Heart left ventricle (tissue), 16 donors: ENCODE measurements at regions not wholly inside any gene's neighbourhood (a gene's known extent, or its start where the extent isn't known, plus 50 kb on each side); places are given as distances from the start of the nearest gene placed in this dataset.

Experiments
- ATAC-seq, 4 donors: fragments of 200-7000 bp; cut with Tn5 transposase; one replicate each; pipeline ENCODE4 v1.9.1; 2020 to 2022; ENCODE audit warnings: moderate library complexity in 4 of 4, mild to moderate bottlenecking in 3 of 4, moderate number of reproducible peaks in 1 of 4
- DNase-seq, 5 donors: peaks; one replicate each; pipeline ENCODE4 v3.0.0-alpha.2; 2020
- H3K27ac ChIP-seq, 12 donors: fragments of 200-600 bp; sonication (generic) in 4 of 12; one replicate each; pipeline versions ENCODE4 v1.5.0 to v1.8.0; 2016 to 2022; ENCODE audit warnings: mild to moderate bottlenecking in 2 of 12
- H3K27me3 ChIP-seq, 9 donors: fragments of 200-600 bp; sonication (generic) in 2 of 9; one replicate each; pipeline versions ENCODE4 v1.5.1 to v1.8.0; 2016 to 2022; ENCODE audit warnings: mild to moderate bottlenecking in 3 of 9
- H3K36me3 ChIP-seq, 9 donors: fragments of 200-600 bp; sonication (generic) in 2 of 9; one replicate each; pipeline versions ENCODE4 v1.5.0 to v1.8.0; 2018 to 2022; ENCODE audit warnings: mild to moderate bottlenecking in 2 of 9
- H3K4me1 ChIP-seq, 12 donors: fragments of 200-600 bp; sonication (generic) in 4 of 12; one replicate each; pipeline versions ENCODE4 v1.5.0 to v1.8.0; 2016 to 2022; ENCODE audit warnings: mild to moderate bottlenecking in 3 of 12
- H3K4me3 ChIP-seq, 12 donors: fragments of 200-600 bp; sonication (generic) in 4 of 12; one replicate each; pipeline versions ENCODE4 v1.5.0 to v1.8.0; 2017 to 2022; ENCODE audit warnings: mild to moderate bottlenecking in 9 of 12, moderate library complexity in 4 of 12
- H3K9me3 ChIP-seq, 12 donors: fragments of 200-600 bp; sonication (generic) in 4 of 12; one replicate each; pipeline versions ENCODE4 v1.5.0 to v1.8.0; 2016 to 2022; ENCODE audit warnings: mild to moderate bottlenecking in 1 of 12
- CTCF ChIP-seq, 12 donors: fragments of 200-600 bp; sonication (generic) in 4 of 12; IDR thresholded peaks; one replicate each; pipeline versions ENCODE4 v1.5.0 to v1.8.0; 2018 to 2022; ENCODE audit warnings: antibody characterized with exemption in 12 of 12, mild to moderate bottlenecking in 5 of 12
- POLR2A ChIP-seq, 2 donors: fragments of 450-650 bp; IDR thresholded peaks; one replicate each; pipeline ENCODE4 v1.6.1; 2017; ENCODE audit warnings: antibody characterized with exemption in 2 of 2, mild to moderate bottlenecking in 2 of 2, moderate library complexity in 2 of 2
- WGBS, 4 donors: extraction: QIAGEN DNeasy Blood & Tissue Kit in 2 of 4; methylation state at CpG; one replicate each; pipeline versions ENCODE4 v1.1.5 to v1.1.7; 2013 to 2018; 5-methylcytosine and 5-hydroxymethylcytosine counted together
- intact Hi-C, 10 donors: fragments of 100-400 bp; cut with DNase I; formaldehyde crosslinking; loops; one replicate each; pipeline versions ENCODE4 v1.11.1 to v1.14.2; 2022
- donor health status: ischemic (EF 13 %, LVEDD 7.1; RV severe dilation, severe dysfunction).
- donor health status: healthy with polysubstance abuse.
- donor health status: DM: no; HTN: yes; CAD: no.
- donor health status: DM: no; HTN: no; CAD: no.
- donor health status: ischemic (EF 25% LVEDD 6.9; RV normal size, moderate dysfunction).
- donor health status: ischemic (EF 25% LVEDD 5.7; RV mildly dilated, moderate dysfunction).
- donor health status: healthy.
- donor health status: DM: yes; HTN: yes; CAD: no.
- donor health status: ischemic (EF 35%, LVEDD 5.7; RV mildly dilated, moderate dysfunction).
- donor health status: nonischemic (EF 11% LVEDD 7.7; RV severe dilation, severe dysfunction).
- donor health status: DM: yes; HTN: yes; CAD: no.
- donor health status: PGD.
- donor health status: ischemic (EF 29% LVEDD 5.4; RV normal size, mild dysfunction).
- donor health status: nonischemic (EF 23%, LVEDD 6.1; RV moderate dilation, normal function).

DNA sequence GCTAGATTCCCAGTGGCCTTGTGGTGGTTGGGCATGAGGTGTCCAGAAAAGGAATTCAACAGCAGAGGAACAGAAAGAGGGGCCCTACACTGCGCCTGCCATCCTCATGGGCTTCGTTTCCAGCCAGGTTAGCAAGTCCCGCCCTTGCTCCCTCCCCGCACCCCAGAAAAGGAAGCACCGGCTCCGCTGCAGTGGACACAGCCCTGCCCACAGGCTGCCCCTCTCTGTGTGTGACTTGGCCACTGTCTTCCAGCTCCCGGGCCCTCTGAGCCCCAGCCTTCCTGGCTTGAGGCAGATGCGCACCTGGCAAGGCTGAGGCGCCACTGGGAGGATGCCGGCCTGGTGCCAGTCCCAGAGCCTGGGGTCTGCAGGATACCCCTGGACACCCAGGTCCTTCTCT is 305.0 kb upstream of the IRX4 start:
- ATAC-seq: no peak

DNA sequence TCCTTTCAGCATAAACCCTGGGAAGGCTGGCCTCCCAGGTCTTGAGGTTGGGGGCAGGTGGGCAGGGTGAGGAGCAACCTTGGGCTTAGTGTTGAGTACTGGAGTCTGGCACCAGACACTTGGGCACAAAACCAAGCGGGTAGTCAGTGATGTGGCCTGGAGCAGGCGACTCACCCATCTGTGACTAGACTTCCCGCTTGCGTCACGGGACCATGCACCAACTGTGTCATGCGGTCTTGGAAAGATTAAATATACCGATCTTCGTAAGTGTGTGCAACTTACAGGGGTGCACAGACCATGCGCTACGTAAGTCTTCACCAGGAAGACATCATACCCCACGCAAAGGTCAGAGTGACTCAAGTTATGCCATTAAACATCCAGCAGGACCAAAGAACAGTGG is 304.4 kb upstream of the IRX4 start:
- ATAC-seq (no peak), DNase-seq (peak in 1 of 5 donors; percentile 20)
- 89 to 95% (median 94%) methylated on average over 11 of the region's 11 CpGs for WGBS, 4 donors
- Histone ChIP-seq H3K36me3 (no peaks in the 10 kb centered on the region), H3K27ac (no peak overlapping the region), H3K27me3 (peaks cover 0 to 21% (median 0%) of the 10 kb centered on the region in 9 donors), H3K9me3 (no peaks in the 10 kb centered on the region), H3K4me1 (no peaks in the 10 kb centered on the region), H3K4me3 (no peak overlapping the region)
- TF ChIP-seq CTCF (IDR thresholded peaks at IDR 0.05) (no peak), POLR2A (IDR thresholded peaks at IDR 0.05) (no peak)
- intact Hi-C loops: no loop called here

More for the DNA sequence above, 305.0 kb upstream of the IRX4 start:
- intact Hi-C loops: no loop called here
- Histone ChIP-seq H3K36me3 (no peaks in the 10 kb centered on the region), H3K4me3 (no peak overlapping the region), H3K27ac (no peak overlapping the region), H3K9me3 (no peaks in the 10 kb centered on the region), H3K27me3 (peaks cover 0 to 21% (median 0%) of the 10 kb centered on the region in 9 donors), H3K4me1 (no peaks in the 10 kb centered on the region)
- WGBS, 4 donors: 85 to 90% (median 86%) methylated on average over 9 to 10 of the region's 10 CpGs
- DNase-seq: peak in 2 of 5 donors; percentile 11 to 33
- no peak for TF ChIP-seq POLR2A (IDR thresholded peaks at IDR 0.05)
- no peak for TF ChIP-seq CTCF (IDR thresholded peaks at IDR 0.05)

DNA sequence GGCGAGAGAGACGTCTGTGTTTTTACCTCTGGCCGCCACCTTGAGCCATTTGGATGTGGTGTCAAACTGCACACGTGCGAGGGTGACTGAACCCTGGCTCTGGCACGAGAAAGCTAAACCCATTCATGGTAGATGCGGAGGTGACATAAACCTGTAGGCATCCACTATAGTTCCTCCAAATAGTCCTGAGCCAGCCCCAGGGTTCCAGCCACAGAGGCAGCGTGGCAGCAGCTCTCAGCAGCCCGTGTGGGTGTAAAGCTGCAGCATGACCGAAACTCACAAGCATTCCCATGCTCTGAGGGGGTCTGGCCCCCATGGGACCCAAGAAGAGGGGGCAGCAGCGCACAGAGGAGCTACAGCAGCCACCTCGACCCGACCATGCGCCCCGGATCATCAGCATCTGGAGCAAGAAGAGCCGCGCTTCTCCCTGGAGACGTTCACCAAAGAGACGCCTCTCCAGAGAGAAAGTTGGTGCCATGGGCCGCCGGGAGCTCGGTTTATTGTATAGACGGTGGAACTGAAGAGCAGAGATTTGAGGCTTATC is 303.8 kb upstream of the IRX4 start:
- WGBS, 4 donors: 85 to 92% (median 88%) methylated on average over 22 to 23 of the region's 23 CpGs
- no peak for TF ChIP-seq POLR2A (IDR thresholded peaks at IDR 0.05)
- TF ChIP-seq CTCF (IDR thresholded peaks at IDR 0.05): no peak
- Histone ChIP-seq H3K27me3 (peaks cover 0 to 16% (median 0%) of the 10 kb centered on the region in 9 donors), H3K27ac (no peak overlapping the region), H3K4me1 (no peaks in the 10 kb centered on the region), H3K4me3 (no peak overlapping the region), H3K36me3 (no peaks in the 10 kb centered on the region), H3K9me3 (no peaks in the 10 kb centered on the region)
- peak in 1 of 5 donors; percentile 42 for DNase-seq
- intact Hi-C loops: no loop called here
- no peak for ATAC-seq

DNA sequence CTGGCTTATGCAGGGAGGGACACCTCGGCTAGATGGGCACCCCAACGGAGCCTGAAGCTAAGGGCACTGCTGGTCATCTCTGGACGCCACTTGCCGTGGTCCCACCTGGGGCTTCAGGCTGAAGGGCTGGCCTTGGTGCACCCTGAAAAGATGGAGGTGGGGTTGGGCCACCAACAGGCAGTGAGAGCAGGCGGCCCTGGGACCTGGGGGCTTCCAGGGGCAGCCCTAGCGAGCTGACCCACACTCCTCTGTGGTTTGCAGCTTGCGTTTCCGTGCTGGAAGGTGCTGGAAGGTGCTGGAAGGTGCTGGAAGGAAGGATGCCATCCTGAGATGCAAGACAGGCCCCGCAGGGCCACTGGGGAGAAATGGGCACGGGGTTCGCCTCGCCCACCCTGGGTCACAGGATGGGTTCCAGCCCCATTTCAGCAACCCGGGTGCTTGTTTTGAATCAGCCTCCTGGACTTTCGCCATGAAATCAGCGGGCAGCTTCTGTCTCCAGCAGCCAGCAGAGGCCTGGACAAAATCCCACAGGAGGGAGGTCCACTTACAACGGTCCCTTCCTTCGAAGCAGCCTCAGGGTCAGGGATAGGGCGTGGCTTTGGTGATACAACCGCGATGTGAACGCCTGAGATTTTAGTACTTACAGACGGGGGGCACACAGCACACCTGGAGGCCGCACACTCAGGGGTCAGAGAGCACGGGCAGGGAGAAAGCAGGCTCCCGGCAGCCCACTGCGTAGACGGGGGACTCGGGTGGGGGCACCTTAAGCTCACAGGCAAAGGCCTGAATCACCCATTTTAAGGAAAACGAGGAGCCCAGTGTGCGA is 303.1 kb upstream of the IRX4 start:
- Histone ChIP-seq H3K36me3 (no peaks in the 10 kb centered on the region), H3K4me3 (no peak overlapping the region), H3K9me3 (no peaks in the 10 kb centered on the region), H3K27ac (no peak overlapping the region), H3K4me1 (no peaks in the 10 kb centered on the region), H3K27me3 (peaks cover 0 to 10% (median 0%) of the 10 kb centered on the region in 9 donors)
- ATAC-seq (no peak), DNase-seq (peak in 1 of 5 donors; percentile 44)
- intact Hi-C loops: no loop called here
- WGBS, 4 donors: 84 to 90% (median 85%) methylated on average over 17 to 30 of the region's 30 CpGs
- TF ChIP-seq CTCF (IDR thresholded peaks at IDR 0.05) (no peak), POLR2A (IDR thresholded peaks at IDR 0.05) (no peak)
